ENCODE measurements at regions not wholly inside any gene's neighbourhood (a gene's known extent, or its start where the extent isn't known, plus 50 kb on each side); places are given as distances from the start of the nearest gene placed in this dataset.

DNA sequence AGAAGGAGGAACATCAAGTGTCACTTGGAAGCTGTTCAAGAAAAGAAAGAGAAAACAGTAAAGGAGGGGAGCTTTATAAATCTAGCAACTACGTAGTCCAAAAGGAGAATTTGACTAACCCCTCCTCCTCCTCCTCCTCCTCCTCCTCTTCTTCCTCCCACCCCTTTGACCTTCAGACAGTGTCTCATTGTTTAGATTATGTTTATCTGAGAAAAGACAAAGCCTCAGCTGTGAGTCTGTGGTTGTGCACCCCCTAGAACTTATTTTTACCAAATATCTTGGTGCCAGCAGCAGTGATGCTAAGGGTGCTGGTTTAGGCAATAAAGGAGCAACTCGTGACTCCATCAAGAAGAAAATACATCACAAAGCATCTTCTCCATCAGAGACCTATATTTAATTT is 68.9 kb upstream of the BMP2K start:
- TF ChIP-seq, protein P1, sequence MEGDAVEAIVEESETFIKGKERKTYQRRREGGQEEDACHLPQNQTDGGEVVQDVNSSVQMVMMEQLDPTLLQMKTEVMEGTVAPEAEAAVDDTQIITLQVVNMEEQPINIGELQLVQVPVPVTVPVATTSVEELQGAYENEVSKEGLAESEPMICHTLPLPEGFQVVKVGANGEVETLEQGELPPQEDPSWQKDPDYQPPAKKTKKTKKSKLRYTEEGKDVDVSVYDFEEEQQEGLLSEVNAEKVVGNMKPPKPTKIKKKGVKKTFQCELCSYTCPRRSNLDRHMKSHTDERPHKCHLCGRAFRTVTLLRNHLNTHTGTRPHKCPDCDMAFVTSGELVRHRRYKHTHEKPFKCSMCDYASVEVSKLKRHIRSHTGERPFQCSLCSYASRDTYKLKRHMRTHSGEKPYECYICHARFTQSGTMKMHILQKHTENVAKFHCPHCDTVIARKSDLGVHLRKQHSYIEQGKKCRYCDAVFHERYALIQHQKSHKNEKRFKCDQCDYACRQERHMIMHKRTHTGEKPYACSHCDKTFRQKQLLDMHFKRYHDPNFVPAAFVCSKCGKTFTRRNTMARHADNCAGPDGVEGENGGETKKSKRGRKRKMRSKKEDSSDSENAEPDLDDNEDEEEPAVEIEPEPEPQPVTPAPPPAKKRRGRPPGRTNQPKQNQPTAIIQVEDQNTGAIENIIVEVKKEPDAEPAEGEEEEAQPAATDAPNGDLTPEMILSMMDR (IDR thresholded peaks at IDR 0.05; ENCODE audit: low read length) = no peak
- TF ChIP-seq EZH2 (IDR thresholded peaks at IDR 0.05; ENCODE audit: borderline replicate concordance, low read length) = no peak
